ENCODE measurements at regions not wholly inside any gene's neighbourhood (a gene's known extent, or its start where the extent isn't known, plus 50 kb on each side); places are given as distances from the start of the nearest gene placed in this dataset.
A peak's percentile ranks its signal among the peaks of the same experiment; 100 is the strongest.

- intact Hi-C loops (cut with DNase I), result no loop called here
- Histone ChIP-seq H3K27me3 (ENCODE audit: low read depth) (no peaks in the 10 kb centered on the region), H3K36me3 (no peaks in the 10 kb centered on the region), H3K4me1 (peaks cover 13% of the 10 kb centered on the region), H3K4me3 (no peak overlapping the region), H3K9me3 (no peaks in the 10 kb centered on the region), H3K27ac (peak overlapping the region; percentile 80)
- DNase-seq (peak; percentile 60), ATAC-seq (peak; percentile 88 to 90)
- TF ChIP-seq, protein P1, sequence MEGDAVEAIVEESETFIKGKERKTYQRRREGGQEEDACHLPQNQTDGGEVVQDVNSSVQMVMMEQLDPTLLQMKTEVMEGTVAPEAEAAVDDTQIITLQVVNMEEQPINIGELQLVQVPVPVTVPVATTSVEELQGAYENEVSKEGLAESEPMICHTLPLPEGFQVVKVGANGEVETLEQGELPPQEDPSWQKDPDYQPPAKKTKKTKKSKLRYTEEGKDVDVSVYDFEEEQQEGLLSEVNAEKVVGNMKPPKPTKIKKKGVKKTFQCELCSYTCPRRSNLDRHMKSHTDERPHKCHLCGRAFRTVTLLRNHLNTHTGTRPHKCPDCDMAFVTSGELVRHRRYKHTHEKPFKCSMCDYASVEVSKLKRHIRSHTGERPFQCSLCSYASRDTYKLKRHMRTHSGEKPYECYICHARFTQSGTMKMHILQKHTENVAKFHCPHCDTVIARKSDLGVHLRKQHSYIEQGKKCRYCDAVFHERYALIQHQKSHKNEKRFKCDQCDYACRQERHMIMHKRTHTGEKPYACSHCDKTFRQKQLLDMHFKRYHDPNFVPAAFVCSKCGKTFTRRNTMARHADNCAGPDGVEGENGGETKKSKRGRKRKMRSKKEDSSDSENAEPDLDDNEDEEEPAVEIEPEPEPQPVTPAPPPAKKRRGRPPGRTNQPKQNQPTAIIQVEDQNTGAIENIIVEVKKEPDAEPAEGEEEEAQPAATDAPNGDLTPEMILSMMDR (IDR thresholded peaks at IDR 0.05), result no peak
These were observed 68.5 kb downstream of the NKX2-1 start for GRCh38 chr14:36451310-36452065.

DNA sequence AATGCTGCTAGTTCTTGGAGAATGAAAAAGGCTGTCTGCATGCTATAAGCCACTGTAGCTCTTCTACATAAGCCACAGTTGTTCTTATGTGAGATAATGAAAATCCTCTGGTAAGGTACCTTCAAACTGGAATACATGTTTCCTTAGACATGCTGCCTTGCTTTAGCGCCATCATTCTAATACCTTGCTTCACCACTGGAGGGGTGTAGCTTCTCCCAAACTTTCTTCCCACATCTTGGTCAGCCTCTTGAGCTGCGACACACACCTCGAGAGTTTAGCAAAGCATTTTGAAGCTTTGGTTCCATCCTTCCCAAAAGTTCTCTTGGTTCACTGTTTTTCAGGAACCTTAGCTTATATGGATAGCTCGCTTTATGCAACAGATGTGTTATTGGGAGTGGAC lies 69.5 kb downstream of the NKX2-1 start:
- no peak for DNase-seq
- no peak for ATAC-seq
- Histone ChIP-seq H3K4me3 (no peak overlapping the region), H3K4me1 (peaks cover 13% of the 10 kb centered on the region), H3K9me3 (no peaks in the 10 kb centered on the region), H3K36me3 (no peaks in the 10 kb centered on the region), H3K27me3 (ENCODE audit: low read depth) (no peaks in the 10 kb centered on the region), H3K27ac (peak overlapping the region; percentile 80)
- intact Hi-C loops (cut with DNase I), result no loop called here
- TF ChIP-seq, protein P1 (IDR thresholded peaks at IDR 0.05), result no peak

DNA sequence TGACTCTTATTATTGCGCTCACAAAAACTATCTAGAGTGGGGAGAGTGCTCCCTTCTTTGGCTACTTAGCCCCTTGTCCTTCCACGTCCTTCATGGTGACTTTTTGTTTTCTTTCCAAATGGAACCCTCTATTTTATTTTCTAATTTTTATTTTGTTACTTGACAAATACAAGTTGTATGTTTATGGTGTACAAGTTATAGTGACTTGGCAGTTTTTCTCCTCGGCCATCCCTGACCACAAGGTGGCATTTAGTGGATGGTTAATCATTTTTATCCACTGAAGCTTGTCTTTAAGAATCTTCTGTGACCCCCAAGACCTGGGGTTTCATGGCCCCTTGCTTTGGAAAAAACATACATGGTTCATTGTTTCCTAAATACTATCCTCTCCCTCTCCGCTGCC lies 70.1 kb downstream of the NKX2-1 start:
- Histone ChIP-seq H3K9me3 (no peaks in the 10 kb centered on the region), H3K27ac (no peak overlapping the region), H3K4me1 (peaks cover 7% of the 10 kb centered on the region), H3K4me3 (no peak overlapping the region), H3K36me3 (no peaks in the 10 kb centered on the region), H3K27me3 (ENCODE audit: low read depth) (no peaks in the 10 kb centered on the region)
- DNase-seq (no peak), ATAC-seq (no peak)
- TF ChIP-seq, protein P1 (IDR thresholded peaks at IDR 0.05), result no peak
- intact Hi-C loops (cut with DNase I), result no loop called here

DNA sequence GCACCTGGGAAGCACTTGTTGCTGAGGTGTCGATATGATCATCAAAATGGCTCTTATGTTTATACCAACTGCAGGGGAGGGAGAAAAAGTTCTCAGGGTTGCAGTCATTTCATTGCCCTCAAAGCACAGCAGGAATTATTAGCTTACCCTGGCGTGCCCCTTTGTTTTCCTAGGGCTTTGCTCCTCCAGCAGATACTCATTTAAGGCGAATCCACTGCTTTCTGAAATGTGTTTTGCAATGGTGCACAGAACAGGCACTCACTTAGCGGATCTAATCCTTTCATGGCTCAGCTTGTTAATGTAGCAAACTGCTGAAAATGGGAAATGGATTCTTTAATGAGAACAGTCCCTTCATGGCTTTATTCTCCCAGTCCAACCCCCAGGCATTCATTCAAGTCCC lies 76.7 kb downstream of the NKX2-1 start:
- peaks cover 4% of the 10 kb centered on the region for H3K27me3 ChIP-seq (ENCODE audit: low read depth)
- ATAC-seq (no peak), DNase-seq (no peak)
- H3K9me3 ChIP-seq, result no peaks in the 10 kb centered on the region
- intact Hi-C loops (cut with DNase I), result no loop called here
- H3K27ac ChIP-seq, result no peak overlapping the region
- no peaks in the 10 kb centered on the region for H3K36me3 ChIP-seq
- TF ChIP-seq, protein P1 (IDR thresholded peaks at IDR 0.05), result no peak
- no peaks in the 10 kb centered on the region for H3K4me1 ChIP-seq
- H3K4me3 ChIP-seq, result no peak overlapping the region

DNA sequence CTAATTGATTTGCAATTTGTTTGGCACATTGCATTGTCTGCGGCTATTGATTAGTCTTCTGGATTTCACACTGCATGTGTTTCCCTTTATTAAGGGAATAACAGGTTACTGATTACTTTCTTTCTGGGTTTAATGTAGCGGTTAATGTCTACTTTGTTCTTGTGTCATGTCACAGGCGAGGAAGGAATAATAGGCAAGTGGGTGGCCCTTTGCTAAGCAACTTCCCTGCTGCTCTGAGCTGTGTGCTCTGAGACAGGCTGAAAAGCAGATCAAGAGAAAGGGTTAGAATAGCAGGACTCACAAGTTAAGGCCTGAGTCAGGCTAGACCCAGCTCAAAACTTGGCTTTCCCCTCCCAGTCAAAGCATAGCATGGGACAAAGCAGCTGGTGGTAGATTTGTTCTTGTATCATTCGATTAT lies 77.2 kb downstream of the NKX2-1 start:
- Histone ChIP-seq H3K4me1 (no peaks in the 10 kb centered on the region), H3K9me3 (no peaks in the 10 kb centered on the region), H3K27ac (no peak overlapping the region), H3K36me3 (no peaks in the 10 kb centered on the region), H3K4me3 (no peak overlapping the region), H3K27me3 (ENCODE audit: low read depth) (peaks cover 4% of the 10 kb centered on the region)
- intact Hi-C loops (cut with DNase I), result no loop called here
- TF ChIP-seq, protein P1 (IDR thresholded peaks at IDR 0.05), result no peak
- DNase-seq, result no peak
- no peak for ATAC-seq
